ENCODE measurements at regions not wholly inside any gene's neighbourhood (a gene's known extent, or its start where the extent isn't known, plus 50 kb on each side); places are given as distances from the start of the nearest gene placed in this dataset.

DNA sequence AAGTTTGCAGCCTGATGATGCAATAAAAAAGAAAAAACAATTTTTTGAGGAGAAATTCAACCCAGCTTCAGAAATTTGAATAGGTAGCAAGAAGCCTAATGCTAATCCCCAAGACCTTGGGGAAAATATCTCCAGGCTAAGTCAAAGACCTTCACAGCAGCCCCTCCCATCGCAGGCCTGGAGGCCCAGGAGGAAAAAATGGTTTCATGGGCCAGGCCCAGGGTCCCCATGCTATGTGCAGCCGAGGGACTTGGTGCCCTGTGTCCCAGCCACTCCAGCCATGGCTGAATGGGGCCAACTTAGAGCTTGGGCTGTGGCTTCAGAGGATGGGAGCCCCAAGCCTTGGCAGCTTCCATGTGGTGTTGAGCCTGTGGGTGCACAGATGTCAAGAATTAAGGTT, 210.3 kb downstream of the SUCLA2 start:
- Histone ChIP-seq H3K27me3 (no peaks in the 10 kb centered on the region), H3K9me3 (no peaks in the 10 kb centered on the region), H3K36me3 (no peaks in the 10 kb centered on the region), H3K27ac (no peak overlapping the region), H3K4me3 (no peak overlapping the region), H3K4me1 (no peaks in the 10 kb centered on the region)
- TF ChIP-seq, protein P1, sequence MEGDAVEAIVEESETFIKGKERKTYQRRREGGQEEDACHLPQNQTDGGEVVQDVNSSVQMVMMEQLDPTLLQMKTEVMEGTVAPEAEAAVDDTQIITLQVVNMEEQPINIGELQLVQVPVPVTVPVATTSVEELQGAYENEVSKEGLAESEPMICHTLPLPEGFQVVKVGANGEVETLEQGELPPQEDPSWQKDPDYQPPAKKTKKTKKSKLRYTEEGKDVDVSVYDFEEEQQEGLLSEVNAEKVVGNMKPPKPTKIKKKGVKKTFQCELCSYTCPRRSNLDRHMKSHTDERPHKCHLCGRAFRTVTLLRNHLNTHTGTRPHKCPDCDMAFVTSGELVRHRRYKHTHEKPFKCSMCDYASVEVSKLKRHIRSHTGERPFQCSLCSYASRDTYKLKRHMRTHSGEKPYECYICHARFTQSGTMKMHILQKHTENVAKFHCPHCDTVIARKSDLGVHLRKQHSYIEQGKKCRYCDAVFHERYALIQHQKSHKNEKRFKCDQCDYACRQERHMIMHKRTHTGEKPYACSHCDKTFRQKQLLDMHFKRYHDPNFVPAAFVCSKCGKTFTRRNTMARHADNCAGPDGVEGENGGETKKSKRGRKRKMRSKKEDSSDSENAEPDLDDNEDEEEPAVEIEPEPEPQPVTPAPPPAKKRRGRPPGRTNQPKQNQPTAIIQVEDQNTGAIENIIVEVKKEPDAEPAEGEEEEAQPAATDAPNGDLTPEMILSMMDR (IDR thresholded peaks at IDR 0.05): no peak
- no peak for DNase-seq (ENCODE audit: low spot score in 2 of 2)
- intact Hi-C loops (cut with DNase I): no loop called here

DNA sequence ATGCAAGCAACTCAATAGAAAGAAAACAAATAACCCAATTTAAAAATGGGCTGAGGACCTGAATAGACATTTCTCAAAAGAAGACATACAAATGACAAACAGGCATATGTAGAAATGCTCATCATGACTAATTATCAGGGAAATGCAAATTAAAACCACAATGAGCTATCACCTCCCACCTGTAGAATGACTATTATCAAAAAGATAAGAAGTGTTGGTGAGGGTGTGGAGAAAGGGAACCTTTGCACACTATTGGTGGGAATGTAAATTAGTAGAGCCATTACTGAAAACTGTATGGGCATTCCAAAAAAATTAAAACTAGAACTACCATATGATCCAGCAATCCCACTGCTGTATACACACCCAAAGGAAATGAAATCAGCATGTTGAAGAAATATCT, 212.2 kb downstream of the SUCLA2 start:
- Histone ChIP-seq H3K4me1 (no peaks in the 10 kb centered on the region), H3K27ac (no peak overlapping the region), H3K4me3 (no peak overlapping the region), H3K27me3 (no peaks in the 10 kb centered on the region), H3K36me3 (no peaks in the 10 kb centered on the region), H3K9me3 (no peaks in the 10 kb centered on the region)
- TF ChIP-seq, protein P1 (IDR thresholded peaks at IDR 0.05): no peak
- intact Hi-C loops (cut with DNase I): no loop called here
- DNase-seq (ENCODE audit: low spot score in 2 of 2): no peak

DNA sequence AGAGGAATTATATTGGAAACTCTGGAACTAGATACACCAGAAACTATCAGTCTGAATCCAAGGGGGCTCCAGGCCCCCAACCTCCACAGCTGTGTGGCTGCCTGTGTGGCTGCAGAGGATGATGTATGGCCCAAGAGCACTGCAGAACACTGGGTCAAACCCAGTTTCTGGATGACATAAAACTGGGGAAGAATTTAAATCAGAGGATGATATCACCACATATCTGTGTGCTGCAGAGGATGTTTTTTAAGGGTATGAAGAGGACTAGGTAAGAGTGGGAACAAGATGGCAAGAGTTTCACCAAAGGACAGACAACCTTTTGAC, 226.4 kb downstream of the SUCLA2 start:
- Histone ChIP-seq H3K36me3 (no peaks in the 10 kb centered on the region), H3K4me3 (no peak overlapping the region), H3K27ac (no peak overlapping the region), H3K27me3 (no peaks in the 10 kb centered on the region), H3K9me3 (no peaks in the 10 kb centered on the region), H3K4me1 (no peaks in the 10 kb centered on the region)
- intact Hi-C loops (cut with DNase I): loop anchor here (5.0 to 10.0 kb wide), 2 partner anchors 800 to 1012 kb away; no protein-coding TSS in a partner anchor
- TF ChIP-seq, protein P1 (IDR thresholded peaks at IDR 0.05): no peak
- no peak for DNase-seq (ENCODE audit: low spot score in 2 of 2)

DNA sequence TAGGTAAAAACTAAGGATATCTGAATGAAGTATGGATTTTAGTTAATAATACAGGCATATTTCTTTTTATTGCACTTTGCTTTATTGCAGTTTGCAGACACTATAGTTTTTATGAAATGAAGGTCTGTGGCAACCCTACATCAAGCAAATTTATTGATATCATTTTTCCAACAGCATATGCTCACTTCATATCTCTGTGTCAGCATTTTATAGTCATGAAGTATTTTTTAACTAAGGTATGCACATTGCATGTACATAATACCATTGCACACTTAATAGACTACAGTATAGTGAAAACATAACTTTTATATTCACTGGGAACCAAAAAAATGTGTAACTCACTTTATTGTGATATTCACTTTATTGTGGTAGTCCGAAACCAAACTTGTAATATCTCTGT, 236.3 kb downstream of the SUCLA2 start:
- H3K36me3 ChIP-seq: no peaks in the 10 kb centered on the region
- TF ChIP-seq, protein P1 (IDR thresholded peaks at IDR 0.05): no peak
- H3K27me3 ChIP-seq: no peaks in the 10 kb centered on the region
- intact Hi-C loops (cut with DNase I): no loop called here
- DNase-seq (ENCODE audit: low spot score in 2 of 2): no peak
- no peak overlapping the region for H3K4me3 ChIP-seq
- no peaks in the 10 kb centered on the region for H3K9me3 ChIP-seq
- H3K4me1 ChIP-seq: no peaks in the 10 kb centered on the region
- no peak overlapping the region for H3K27ac ChIP-seq

DNA sequence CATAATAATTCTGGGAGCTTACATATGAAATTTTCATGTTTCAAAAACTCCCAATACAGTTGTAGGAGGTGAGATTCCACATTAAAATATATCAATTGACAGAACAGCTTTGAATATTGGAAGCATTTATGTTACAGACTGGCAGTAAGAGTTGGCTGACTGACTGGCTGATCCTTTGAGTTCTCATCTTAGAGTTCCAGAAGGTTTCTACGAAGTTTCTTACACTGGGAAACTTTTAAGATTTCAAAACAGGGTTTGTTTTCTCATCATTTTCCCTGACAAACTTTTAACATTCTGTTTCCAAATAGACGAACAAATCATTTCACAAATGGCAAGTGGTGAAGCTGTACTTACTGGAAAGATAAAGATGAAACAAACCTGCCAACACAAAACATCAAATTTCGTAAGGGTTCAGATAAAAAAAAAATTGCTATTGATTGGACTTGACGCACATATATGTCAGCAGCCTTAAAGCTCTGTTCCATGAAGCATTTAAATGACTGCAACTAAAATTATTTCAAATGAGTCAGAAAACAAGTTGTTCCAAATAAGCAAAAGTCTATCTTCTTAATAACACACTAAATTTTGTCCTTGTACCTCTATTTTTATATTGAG, 243.5 kb downstream of the SUCLA2 start:
- TF ChIP-seq, protein P1 (IDR thresholded peaks at IDR 0.05): no peak
- no peaks in the 10 kb centered on the region for H3K27me3 ChIP-seq
- H3K4me3 ChIP-seq: no peak overlapping the region
- intact Hi-C loops (cut with DNase I): no loop called here
- no peak overlapping the region for H3K27ac ChIP-seq
- H3K9me3 ChIP-seq: no peaks in the 10 kb centered on the region
- H3K4me1 ChIP-seq: no peaks in the 10 kb centered on the region
- DNase-seq (ENCODE audit: low spot score in 2 of 2): no peak
- H3K36me3 ChIP-seq: no peaks in the 10 kb centered on the region

DNA sequence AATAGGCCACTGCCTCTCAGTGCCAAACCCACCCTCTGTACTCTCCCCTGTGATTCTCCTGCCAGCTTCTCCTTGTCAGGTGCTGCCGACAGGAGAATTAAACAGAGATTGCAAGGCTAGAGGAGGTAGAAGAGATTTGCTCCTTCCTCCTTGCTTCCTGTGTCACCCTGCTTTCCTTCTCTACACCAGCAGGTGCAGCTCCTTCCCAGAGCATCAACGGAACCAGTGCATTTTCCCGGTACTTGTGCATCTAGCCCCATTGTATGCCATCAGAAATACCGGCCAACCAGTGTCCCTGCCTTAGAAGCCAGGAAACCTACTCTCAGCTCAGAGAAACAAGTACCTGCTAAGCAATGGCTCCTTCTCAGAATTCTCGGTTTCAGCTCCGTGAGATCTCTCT, 253.2 kb downstream of the SUCLA2 start:
- no peak for DNase-seq (ENCODE audit: low spot score in 2 of 2)
- Histone ChIP-seq H3K4me1 (no peaks in the 10 kb centered on the region), H3K27me3 (no peaks in the 10 kb centered on the region), H3K27ac (no peak overlapping the region), H3K4me3 (no peak overlapping the region), H3K9me3 (no peaks in the 10 kb centered on the region), H3K36me3 (no peaks in the 10 kb centered on the region)
- intact Hi-C loops (cut with DNase I): no loop called here
- TF ChIP-seq, protein P1 (IDR thresholded peaks at IDR 0.05): no peak
